ENCODE measurements at regions not wholly inside any gene's neighbourhood (a gene's known extent, or its start where the extent isn't known, plus 50 kb on each side); places are given as distances from the start of the nearest gene placed in this dataset.

- TF ChIP-seq POLR2A (IDR thresholded peaks at IDR 0.05), result no peak
- no peak for TF ChIP-seq CTCF (IDR thresholded peaks at IDR 0.05)
These were observed 247.6 kb upstream of the IRX4 start for GRCh38 chr5:2130361-2130760.
